ENCODE measurements at regions not wholly inside any gene's neighbourhood (a gene's known extent, or its start where the extent isn't known, plus 50 kb on each side); places are given as distances from the start of the nearest gene placed in this dataset.

GRCh38 chr9:118326326-118326725 is 622.1 kb downstream of the TLR4 start (continued):
- TF ChIP-seq ZBTB49 (tag by site-specific recombination; IDR thresholded peaks at IDR 0.05; ENCODE audit: low read depth) = no peak

GRCh38 chr9:118330191-118330986 is 626.2 kb downstream of the TLR4 start:
- TF ChIP-seq ZNF701 (tag by site-specific recombination; IDR thresholded peaks at IDR 0.05) = no peak
- POLR2A ChIA-PET = no interaction called here
- Histone ChIP-seq H3K27ac (ENCODE audit: extremely low read depth, low read depth, low read length) (no peak overlapping the region), H3K9me3 (ENCODE audit: control insufficient read depth, insufficient read depth, low read depth, low read length) (no peaks in the 10 kb centered on the region), H3K4me3 (ENCODE audit: low read depth, low read length) (no peak overlapping the region), H3K4me1 (ENCODE audit: control insufficient read depth, insufficient read depth, low read length) (no peaks in the 10 kb centered on the region), H3K36me3 (ENCODE audit: control insufficient read depth in 2 of 2, insufficient read depth in 1 of 2, low read length in 2 of 2) (no peaks in the 10 kb centered on the region)
- CTCF ChIA-PET = no interaction called here

- Histone ChIP-seq H3K36me3 (ENCODE audit: control insufficient read depth in 2 of 2, insufficient read depth in 1 of 2, low read length in 2 of 2) (no peaks in the 10 kb centered on the region), H3K27ac (ENCODE audit: extremely low read depth, low read depth, low read length) (no peak overlapping the region), H3K4me3 (ENCODE audit: low read depth, low read length) (no peak overlapping the region), H3K9me3 (ENCODE audit: control insufficient read depth, insufficient read depth, low read depth, low read length) (no peaks in the 10 kb centered on the region), H3K4me1 (ENCODE audit: control insufficient read depth, insufficient read depth, low read length) (no peaks in the 10 kb centered on the region)
- ChIA-PET CTCF (no interaction called here), POLR2A (interaction anchor here (0.5 kb wide), 1 partner anchor 1796 kb away, joined by 3 read pairs; no protein-coding TSS in a partner anchor)
- no peak for TF ChIP-seq ZFP3 (tag by site-specific recombination; IDR thresholded peaks at IDR 0.05; ENCODE audit: low read depth)
- TF ChIP-seq ZNF660 (tag by site-specific recombination; IDR thresholded peaks at IDR 0.05) = no peak
- TF ChIP-seq ZNF274 (IDR thresholded peaks at IDR 0.05; ENCODE audit: low read length) = no peak
- no peak for TF ChIP-seq ZNF274 (tag by site-specific recombination; IDR thresholded peaks at IDR 0.05; ENCODE audit: borderline replicate concordance)
- no peak for TF ChIP-seq ZNF521 (tag by site-specific recombination; IDR thresholded peaks at IDR 0.05)
- TF ChIP-seq ZNF366 (tag by site-specific recombination; conservative IDR thresholded peaks at IDR 0.05) = no peak
- TF ChIP-seq ZNF560 (tag by site-specific recombination; IDR thresholded peaks at IDR 0.05; ENCODE audit: borderline replicate concordance) = no peak
- TF ChIP-seq ZBTB11 (tag by site-specific recombination; conservative IDR thresholded peaks at IDR 0.05; ENCODE audit: low read depth) = no peak
- TF ChIP-seq ZNF596 (tag by site-specific recombination; IDR thresholded peaks at IDR 0.05) = no peak
Measured at GRCh38 chr9:118331622-118332045, 627.4 kb downstream of the TLR4 start.

GRCh38 chr9:118336250-118336942 is 632.2 kb downstream of the TLR4 start:
- Histone ChIP-seq H3K4me1 (ENCODE audit: control insufficient read depth, insufficient read depth, low read length) (no peaks in the 10 kb centered on the region), H3K36me3 (ENCODE audit: control insufficient read depth in 2 of 2, insufficient read depth in 1 of 2, low read length in 2 of 2) (no peaks in the 10 kb centered on the region), H3K9me3 (ENCODE audit: control insufficient read depth, insufficient read depth, low read depth, low read length) (no peaks in the 10 kb centered on the region), H3K4me3 (ENCODE audit: low read depth, low read length) (no peak overlapping the region), H3K27ac (ENCODE audit: extremely low read depth, low read depth, low read length) (no peak overlapping the region)
- CTCF ChIA-PET = no interaction called here
- POLR2A ChIA-PET = no interaction called here
- TF ChIP-seq ZFP3 (tag by site-specific recombination; IDR thresholded peaks at IDR 0.05; ENCODE audit: low read depth) (no peak), ZNF791 (tag by site-specific recombination; IDR thresholded peaks at IDR 0.05) (no peak), ZNF148 (tag by site-specific recombination; IDR thresholded peaks at IDR 0.05; ENCODE audit: borderline replicate concordance) (no peak), ZNF560 (tag by site-specific recombination; IDR thresholded peaks at IDR 0.05; ENCODE audit: borderline replicate concordance) (no peak), ZFHX2 (tag by site-specific recombination; conservative IDR thresholded peaks at IDR 0.05) (no peak), GLIS2 (tag by site-specific recombination; IDR thresholded peaks at IDR 0.05) (no peak), SP7 (tag by site-specific recombination; IDR thresholded peaks at IDR 0.05) (no peak), ZNF341 (tag by site-specific recombination; IDR thresholded peaks at IDR 0.05; ENCODE audit: low read depth) (no peak), ZNF514 (tag by site-specific recombination; IDR thresholded peaks at IDR 0.05) (no peak), SCRT1 (tag by site-specific recombination; IDR thresholded peaks at IDR 0.05; ENCODE audit: borderline replicate concordance) (no peak), ZNF324 (tag by site-specific recombination; IDR thresholded peaks at IDR 0.05) (no peak)

All from HEK293 (cell line).